Left renal pelvis (tissue), 4 donors: ENCODE measurements at regions not wholly inside any gene's neighbourhood (a gene's known extent, or its start where the extent isn't known, plus 50 kb on each side); places are given as distances from the start of the nearest gene placed in this dataset.

Experiments used
- DNase-seq, 4 donors: peaks; one replicate each; pipeline ENCODE4 v3.0.0-alpha.2; 2013; ENCODE audit warnings: low read depth in 4 of 4, low spot score in 3 of 4

DNA sequence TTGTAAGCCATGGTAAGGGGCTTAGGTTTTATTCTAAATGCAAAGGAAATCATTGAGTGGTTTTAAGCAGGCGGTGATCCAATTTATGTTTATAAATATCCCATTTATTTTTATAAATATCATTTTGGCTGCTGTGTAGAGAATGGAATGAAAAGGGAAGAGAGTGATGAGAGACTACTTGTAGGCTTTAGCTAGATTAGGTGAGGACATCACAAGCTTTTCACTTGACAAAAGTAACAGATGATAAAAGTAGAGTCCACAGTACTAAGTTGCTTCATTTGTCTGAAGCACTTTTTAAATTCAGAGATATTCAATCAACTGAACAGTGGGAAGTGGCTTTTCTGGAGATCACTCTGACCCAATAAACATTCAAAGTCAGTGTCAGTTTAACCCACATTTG, 65.4 kb upstream of the FSHR start:
- DNase-seq = no peak

DNA sequence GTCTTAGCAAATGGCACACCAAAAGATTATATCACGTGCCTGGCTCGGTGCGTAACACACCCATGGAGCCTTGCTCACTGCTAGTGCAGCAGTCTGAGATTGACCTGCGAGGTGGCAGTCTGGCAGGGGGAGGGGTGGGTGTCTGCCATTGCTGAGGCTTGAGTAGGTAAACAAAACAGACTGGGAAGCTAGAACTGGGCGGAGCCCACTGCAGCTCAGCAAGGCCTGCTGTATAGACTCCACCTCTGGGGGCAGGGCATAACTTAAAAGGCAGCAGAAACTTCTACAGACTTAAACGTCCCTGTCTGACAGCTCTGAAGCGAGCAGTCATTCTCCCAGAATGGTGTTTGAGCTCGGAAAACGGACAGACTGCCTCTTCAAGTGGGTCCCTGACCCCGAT, 55.9 kb upstream of the FSHR start:
- DNase-seq = no peak

DNA sequence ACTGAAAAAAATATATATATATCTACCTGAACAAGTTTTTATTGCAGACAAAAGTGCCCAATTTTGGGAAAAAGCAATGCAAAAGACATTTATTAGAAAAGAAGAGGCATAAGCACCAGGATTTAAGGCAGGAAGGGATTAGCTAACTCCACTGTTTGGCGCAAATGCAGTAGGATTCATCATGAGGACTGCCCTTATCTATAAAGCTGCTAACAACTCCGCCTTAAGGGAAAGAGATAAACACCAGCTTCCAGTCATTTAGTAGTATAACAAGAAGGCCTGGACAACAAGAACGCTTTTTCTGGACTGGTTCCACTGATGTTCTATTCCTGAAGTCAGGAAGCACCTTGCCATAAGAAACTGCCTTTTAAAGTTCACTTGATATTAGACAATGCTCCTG, 52.9 kb upstream of the FSHR start:
- no peak for DNase-seq
